ENCODE measurements at regions not wholly inside any gene's neighbourhood (a gene's known extent, or its start where the extent isn't known, plus 50 kb on each side); places are given as distances from the start of the nearest gene placed in this dataset.

GRCh38 chr15:56868170-56868569 is 50.3 kb upstream of the TCF12 start:
- Mint-ChIP-seq H3K9me3 (no peaks in the 10 kb centered on the region), H3K36me3 (no peaks in the 10 kb centered on the region)

GRCh38 chr15:56866803-56867202 is 51.6 kb upstream of the TCF12 start:
- ATAC-seq (ENCODE audit: low read depth): no peak
- peaks cover 3% of the 10 kb centered on the region for H3K27me3 Mint-ChIP-seq
- no peak for DNase-seq
- no peak overlapping the region for H3K27ac Mint-ChIP-seq
- H3K9me3 Mint-ChIP-seq: no peaks in the 10 kb centered on the region
- H3K4me1 Mint-ChIP-seq: no peaks in the 10 kb centered on the region
- POLR2A ChIA-PET: no interaction called here
- H3K4me3 Mint-ChIP-seq: no peak overlapping the region
- no peaks in the 10 kb centered on the region for H3K36me3 Mint-ChIP-seq

More at GRCh38 chr15:56868170-56868569, 50.3 kb upstream of the TCF12 start:
- H3K27me3 Mint-ChIP-seq: peaks cover 3% of the 10 kb centered on the region
- H3K27ac Mint-ChIP-seq: no peak overlapping the region
- ATAC-seq (ENCODE audit: low read depth) (no peak), DNase-seq (no peak)
- POLR2A ChIA-PET: no interaction called here
- H3K4me3 Mint-ChIP-seq: no peak overlapping the region
- H3K4me1 Mint-ChIP-seq: no peaks in the 10 kb centered on the region

- no peaks in the 10 kb centered on the region for H3K4me1 Mint-ChIP-seq
- ATAC-seq (ENCODE audit: low read depth) (no peak), DNase-seq (no peak)
- peaks cover 1% of the 10 kb centered on the region for H3K36me3 Mint-ChIP-seq
- H3K27me3 Mint-ChIP-seq: no peaks in the 10 kb centered on the region
- H3K9me3 Mint-ChIP-seq: no peaks in the 10 kb centered on the region
- H3K4me3 Mint-ChIP-seq: no peak overlapping the region
- POLR2A ChIA-PET: no interaction called here
- H3K27ac Mint-ChIP-seq: no peak overlapping the region
Measured at GRCh38 chr15:56857828-56858227, 60.6 kb upstream of the TCF12 start.

- POLR2A ChIA-PET: no interaction called here
- no peak for DNase-seq
- Mint-ChIP-seq H3K36me3 (peaks cover 1% of the 10 kb centered on the region), H3K4me3 (no peak overlapping the region), H3K4me1 (no peaks in the 10 kb centered on the region), H3K27ac (no peak overlapping the region), H3K27me3 (no peaks in the 10 kb centered on the region), H3K9me3 (no peaks in the 10 kb centered on the region)
- ATAC-seq (ENCODE audit: low read depth): no peak
Measured at GRCh38 chr15:56856934-56857333, 61.5 kb upstream of the TCF12 start.

- H3K36me3 Mint-ChIP-seq: peaks cover 2% of the 10 kb centered on the region
- no peak overlapping the region for H3K27ac Mint-ChIP-seq
- H3K9me3 Mint-ChIP-seq: no peaks in the 10 kb centered on the region
- POLR2A ChIA-PET: no interaction called here
- no peak overlapping the region for H3K4me3 Mint-ChIP-seq
- DNase-seq (no peak), ATAC-seq (ENCODE audit: low read depth) (no peak)
- no peaks in the 10 kb centered on the region for H3K4me1 Mint-ChIP-seq
- H3K27me3 Mint-ChIP-seq: peaks cover 5% of the 10 kb centered on the region
Measured at GRCh38 chr15:56844892-56845291, 73.6 kb upstream of the TCF12 start.

GRCh38 chr15:56844471-56844870 is 74.0 kb upstream of the TCF12 start:
- ATAC-seq (ENCODE audit: low read depth) (no peak), DNase-seq (no peak)
- Mint-ChIP-seq H3K4me1 (peaks cover 2% of the 10 kb centered on the region), H3K9me3 (peaks cover 1% of the 10 kb centered on the region), H3K27ac (no peak overlapping the region), H3K36me3 (peaks cover 2% of the 10 kb centered on the region), H3K27me3 (peaks cover 5% of the 10 kb centered on the region), H3K4me3 (no peak overlapping the region)
- POLR2A ChIA-PET: no interaction called here

- H3K27me3 Mint-ChIP-seq: peaks cover 5% of the 10 kb centered on the region
- DNase-seq (no peak), ATAC-seq (ENCODE audit: low read depth) (no peak)
- POLR2A ChIA-PET: no interaction called here
- no peak overlapping the region for H3K27ac Mint-ChIP-seq
- H3K9me3 Mint-ChIP-seq: peaks cover 3% of the 10 kb centered on the region
- H3K36me3 Mint-ChIP-seq: peaks cover 2% of the 10 kb centered on the region
- H3K4me3 Mint-ChIP-seq: no peak overlapping the region
- peaks cover 11% of the 10 kb centered on the region for H3K4me1 Mint-ChIP-seq
Measured at GRCh38 chr15:56839641-56840040, 78.8 kb upstream of the TCF12 start.

GRCh38 chr15:56839099-56839498 is 79.3 kb upstream of the TCF12 start:
- Mint-ChIP-seq H3K27ac (no peak overlapping the region), H3K27me3 (peaks cover 4% of the 10 kb centered on the region), H3K36me3 (peaks cover 2% of the 10 kb centered on the region), H3K4me1 (peaks cover 11% of the 10 kb centered on the region), H3K4me3 (no peak overlapping the region), H3K9me3 (peaks cover 3% of the 10 kb centered on the region)
- DNase-seq: no peak
- no peak for ATAC-seq (ENCODE audit: low read depth)
- POLR2A ChIA-PET: no interaction called here

- ATAC-seq (ENCODE audit: low read depth) (no peak), DNase-seq (no peak)
- POLR2A ChIA-PET: no interaction called here
- Mint-ChIP-seq H3K4me3 (no peak overlapping the region), H3K27me3 (peaks cover 4% of the 10 kb centered on the region), H3K36me3 (peaks cover 2% of the 10 kb centered on the region), H3K9me3 (peaks cover 3% of the 10 kb centered on the region), H3K27ac (no peak overlapping the region), H3K4me1 (peaks cover 11% of the 10 kb centered on the region)
Measured at GRCh38 chr15:56838085-56838484, 80.4 kb upstream of the TCF12 start.

GRCh38 chr15:56837273-56837672 is 81.2 kb upstream of the TCF12 start:
- no peak overlapping the region for H3K4me3 Mint-ChIP-seq
- peaks cover 2% of the 10 kb centered on the region for H3K36me3 Mint-ChIP-seq
- ATAC-seq (ENCODE audit: low read depth) (no peak), DNase-seq (no peak)
- peaks cover 11% of the 10 kb centered on the region for H3K4me1 Mint-ChIP-seq
- H3K9me3 Mint-ChIP-seq: peaks cover 3% of the 10 kb centered on the region
- POLR2A ChIA-PET: no interaction called here
- H3K27ac Mint-ChIP-seq: no peak overlapping the region
- peaks cover 6% of the 10 kb centered on the region for H3K27me3 Mint-ChIP-seq

GRCh38 chr15:56835718-56836171 is 82.7 kb upstream of the TCF12 start:
- H3K27ac Mint-ChIP-seq: no peak overlapping the region
- peaks cover 2% of the 10 kb centered on the region for H3K36me3 Mint-ChIP-seq
- POLR2A ChIA-PET: no interaction called here
- peaks cover 11% of the 10 kb centered on the region for H3K4me1 Mint-ChIP-seq
- DNase-seq (no peak), ATAC-seq (ENCODE audit: low read depth) (no peak)
- no peak overlapping the region for H3K4me3 Mint-ChIP-seq
- peaks cover 3% of the 10 kb centered on the region for H3K9me3 Mint-ChIP-seq
- peaks cover 5% of the 10 kb centered on the region for H3K27me3 Mint-ChIP-seq

- no peaks in the 10 kb centered on the region for H3K36me3 Mint-ChIP-seq
- H3K27ac Mint-ChIP-seq: no peak overlapping the region
- peaks cover 8% of the 10 kb centered on the region for H3K27me3 Mint-ChIP-seq
- no peaks in the 10 kb centered on the region for H3K4me1 Mint-ChIP-seq
- no peaks in the 10 kb centered on the region for H3K9me3 Mint-ChIP-seq
- POLR2A ChIA-PET: no interaction called here
- ATAC-seq (ENCODE audit: low read depth) (no peak), DNase-seq (no peak)
- no peak overlapping the region for H3K4me3 Mint-ChIP-seq
Measured at GRCh38 chr15:56832125-56832524, 86.3 kb upstream of the TCF12 start.

GRCh38 chr15:56831467-56832005 is 86.9 kb upstream of the TCF12 start:
- POLR2A ChIA-PET: no interaction called here
- Mint-ChIP-seq H3K27me3 (peaks cover 11% of the 10 kb centered on the region), H3K4me3 (no peak overlapping the region), H3K36me3 (no peaks in the 10 kb centered on the region), H3K27ac (no peak overlapping the region), H3K4me1 (no peaks in the 10 kb centered on the region), H3K9me3 (no peaks in the 10 kb centered on the region)
- DNase-seq (no peak), ATAC-seq (ENCODE audit: low read depth) (no peak)

GRCh38 chr15:56824175-56824574 is 90.9 kb upstream of the ZNF280D start:
- DNase-seq (no peak), ATAC-seq (ENCODE audit: low read depth) (no peak)
- peaks cover 3% of the 10 kb centered on the region for H3K4me1 Mint-ChIP-seq
- H3K4me3 Mint-ChIP-seq: no peak overlapping the region
- peaks cover 3% of the 10 kb centered on the region for H3K27me3 Mint-ChIP-seq
- H3K9me3 Mint-ChIP-seq: no peaks in the 10 kb centered on the region
- H3K27ac Mint-ChIP-seq: no peak overlapping the region
- H3K36me3 Mint-ChIP-seq: no peaks in the 10 kb centered on the region
- POLR2A ChIA-PET: interaction anchor here (0.5 kb wide), 1 partner anchor 199 kb away, joined by 3 read pairs; no protein-coding TSS in a partner anchor
